HG03565 (cell line): ENCODE measurements at regions not wholly inside any gene's neighbourhood (a gene's known extent, or its start where the extent isn't known, plus 50 kb on each side); places are given as distances from the start of the nearest gene placed in this dataset.

Experiments
- ATAC-seq: cut with Tn5 transposase; IDR thresholded peaks from one replicate; pipeline ENCODE4 v1.9.1; 2021; ENCODE audit warnings: mild to moderate bottlenecking, moderate library complexity; ENCODE audit not compliant: unreplicated experiment

- peak; percentile 65 for ATAC-seq
Measured at GRCh38 chr13:32905063-32905863, 111.0 kb upstream of the KL start.

- no peak for ATAC-seq
Measured at GRCh38 chr13:32905864-32906180, 110.4 kb upstream of the KL start.

GRCh38 chr13:32907211-32907610 is 109.0 kb upstream of the KL start:
- no peak for ATAC-seq

- no peak for ATAC-seq
Measured at GRCh38 chr13:32910530-32910929, 105.7 kb upstream of the KL start.

GRCh38 chr13:32911506-32911905 is 104.7 kb upstream of the KL start:
- peak; percentile 80 for ATAC-seq

DNA sequence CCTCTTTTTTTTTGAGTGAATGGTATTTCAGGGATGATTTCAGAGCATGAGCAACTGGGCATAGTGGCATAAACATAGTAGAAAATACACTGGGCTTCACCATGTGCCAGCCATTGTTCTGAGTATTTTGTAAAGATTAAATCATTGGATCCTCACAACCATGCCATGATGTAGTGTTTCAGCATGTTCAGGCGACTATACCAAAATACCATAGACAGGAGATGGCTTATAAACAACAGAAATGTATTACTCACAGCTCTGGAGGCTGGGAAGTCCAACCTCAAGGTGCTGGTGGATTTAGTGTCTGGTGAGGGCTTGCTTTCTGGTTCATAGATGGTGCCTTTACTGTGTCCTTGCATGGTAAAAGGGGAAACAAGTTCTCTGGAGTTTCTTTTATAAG is 101.5 kb upstream of the KL start:
- no peak for ATAC-seq

GRCh38 chr13:32917504-32917903 is 98.7 kb upstream of the KL start:
- no peak for ATAC-seq

DNA sequence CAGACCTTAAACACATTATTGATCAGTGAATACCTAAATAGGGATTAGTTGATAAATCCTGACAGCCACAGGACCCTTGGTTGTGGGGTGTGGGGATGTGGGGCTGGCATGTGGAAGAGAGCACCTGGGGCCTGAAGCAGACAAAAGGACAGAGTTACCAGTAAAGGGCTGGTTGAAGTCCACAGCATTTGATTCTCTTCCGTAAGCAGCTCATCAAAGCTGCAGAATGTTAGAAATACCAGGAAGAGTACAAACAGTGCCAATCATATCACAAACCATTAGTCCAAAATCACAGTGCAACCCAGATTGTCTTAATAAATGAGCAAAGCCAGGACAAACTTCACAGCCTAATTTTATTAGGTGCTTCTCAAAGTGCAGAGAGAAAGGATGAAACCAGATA is 92.5 kb upstream of the KL start:
- ATAC-seq = no peak

- no peak for ATAC-seq
Measured at GRCh38 chr13:32924886-32925285, 91.3 kb upstream of the KL start.

GRCh38 chr13:32925506-32925905 is 90.7 kb upstream of the KL start:
- no peak for ATAC-seq

- no peak for ATAC-seq
Measured at GRCh38 chr13:32932376-32932775, 83.8 kb upstream of the KL start.

- no peak for ATAC-seq
Measured at GRCh38 chr13:32936716-32937115, 79.5 kb upstream of the KL start.

DNA sequence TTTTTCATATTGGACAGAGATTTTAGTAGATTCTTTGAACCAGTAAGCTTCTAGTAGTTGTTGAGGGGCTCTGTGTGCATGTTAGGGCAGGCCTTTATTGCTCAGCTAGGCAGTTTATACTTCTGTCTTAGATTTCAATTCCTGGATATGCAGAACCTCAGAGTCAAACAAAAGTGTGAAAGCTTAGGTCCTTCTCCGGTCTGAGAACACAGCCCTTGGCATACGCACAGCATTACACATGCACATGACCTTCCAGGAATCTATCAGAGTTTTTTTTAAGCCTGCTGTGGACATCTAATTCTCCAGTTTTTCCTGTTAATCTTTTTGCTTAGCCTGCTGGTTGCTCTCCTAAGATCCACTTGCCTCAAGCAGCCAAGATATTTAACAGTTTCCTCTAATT is 77.9 kb upstream of the KL start:
- no peak for ATAC-seq

DNA sequence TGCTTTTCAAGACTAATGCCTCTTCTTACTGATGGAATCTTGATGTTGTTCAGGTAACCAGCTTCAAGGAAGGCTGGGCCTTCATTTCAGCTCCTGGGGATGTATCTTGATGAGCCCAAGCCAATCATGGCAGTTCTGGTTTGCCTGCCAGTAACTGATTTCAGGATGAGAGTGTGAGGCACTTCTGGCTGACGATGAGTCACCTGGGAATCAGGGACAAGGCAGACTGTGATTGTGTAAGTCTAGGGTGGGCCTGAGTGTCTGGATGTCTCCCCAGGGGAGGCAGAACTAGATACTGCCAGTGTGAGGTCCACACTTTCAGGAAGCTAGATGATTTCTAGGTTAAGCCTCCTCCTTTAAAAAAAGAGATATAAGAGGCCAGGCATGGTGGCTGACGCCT is 77.3 kb upstream of the KL start:
- ATAC-seq = no peak

- no peak for ATAC-seq
Measured at GRCh38 chr13:32940601-32941000, 75.6 kb upstream of the KL start.

- no peak for ATAC-seq
Measured at GRCh38 chr13:32941368-32941767, 74.9 kb upstream of the KL start.

DNA sequence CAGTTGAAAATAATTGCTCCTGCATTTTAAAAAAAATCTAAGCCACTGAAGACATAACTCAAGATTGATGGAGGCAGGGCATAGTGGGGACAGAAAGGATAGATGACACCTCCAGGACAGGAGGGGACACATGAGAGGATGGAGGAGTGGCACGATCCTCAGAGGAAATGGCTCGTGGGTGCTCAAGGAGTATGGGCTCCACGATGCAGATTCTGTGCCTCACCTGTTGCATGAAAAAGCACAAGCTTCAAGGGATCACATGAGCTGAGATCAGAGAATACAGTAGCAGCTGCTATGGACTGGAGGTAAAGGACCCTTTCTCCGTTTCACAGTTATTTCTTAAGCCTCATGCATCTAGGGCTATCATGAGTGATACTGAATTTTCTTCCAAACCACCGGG is 69.7 kb upstream of the KL start:
- ATAC-seq = no peak

GRCh38 chr13:32947411-32948276 is 68.6 kb upstream of the KL start:
- no peak for ATAC-seq

GRCh38 chr13:32949820-32950219 is 66.4 kb upstream of the KL start:
- no peak for ATAC-seq

- ATAC-seq = no peak
Measured at GRCh38 chr13:32951580-32951979, 64.6 kb upstream of the KL start.

- ATAC-seq = no peak
Measured at GRCh38 chr13:32955881-32956594, 60.2 kb upstream of the KL start.

DNA sequence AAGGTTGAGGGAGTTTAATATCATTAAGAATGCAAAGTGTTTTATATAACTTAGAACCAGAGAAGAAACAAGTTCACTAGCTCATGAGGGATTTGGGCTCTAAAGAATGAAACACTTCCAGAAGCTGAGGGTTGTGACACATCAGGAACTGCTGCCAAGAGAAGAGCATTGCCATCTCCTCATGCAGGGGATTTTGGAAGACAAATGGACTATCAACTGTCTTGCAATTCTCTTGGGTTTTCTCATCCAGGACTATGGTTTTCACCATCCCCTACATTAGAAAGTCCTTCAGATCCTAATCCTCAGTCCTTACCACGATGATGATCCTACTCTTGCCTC is 59.7 kb upstream of the KL start:
- no peak for ATAC-seq
